Coronary artery (tissue), 2 donors: ENCODE measurements at regions not wholly inside any gene's neighbourhood (a gene's known extent, or its start where the extent isn't known, plus 50 kb on each side); places are given as distances from the start of the nearest gene placed in this dataset.

Experiments used
- DNase-seq: peaks from one replicate; pipeline ENCODE4 v3.0.0-alpha.2; 2017; ENCODE audit warnings: low spot score
- H3K27ac ChIP-seq, 2 donors: fragments of 200-600 bp; sonication (generic); one replicate each; pipeline ENCODE4 v1.5.1; 2016 to 2019
- H3K4me3 ChIP-seq: fragments of 200-600 bp; sonication (generic); 2 replicates; pipeline ENCODE4 v1.5.1; 2016; ENCODE audit warnings: mild to moderate bottlenecking, moderate library complexity
- TF ChIP-seq, protein P1 (sequence below): fragments of 200-600 bp; sonication (generic); IDR thresholded peaks from one replicate; pipeline ENCODE4 v1.5.1; 2019; ENCODE audit warnings: antibody characterized with exemption

DNA sequence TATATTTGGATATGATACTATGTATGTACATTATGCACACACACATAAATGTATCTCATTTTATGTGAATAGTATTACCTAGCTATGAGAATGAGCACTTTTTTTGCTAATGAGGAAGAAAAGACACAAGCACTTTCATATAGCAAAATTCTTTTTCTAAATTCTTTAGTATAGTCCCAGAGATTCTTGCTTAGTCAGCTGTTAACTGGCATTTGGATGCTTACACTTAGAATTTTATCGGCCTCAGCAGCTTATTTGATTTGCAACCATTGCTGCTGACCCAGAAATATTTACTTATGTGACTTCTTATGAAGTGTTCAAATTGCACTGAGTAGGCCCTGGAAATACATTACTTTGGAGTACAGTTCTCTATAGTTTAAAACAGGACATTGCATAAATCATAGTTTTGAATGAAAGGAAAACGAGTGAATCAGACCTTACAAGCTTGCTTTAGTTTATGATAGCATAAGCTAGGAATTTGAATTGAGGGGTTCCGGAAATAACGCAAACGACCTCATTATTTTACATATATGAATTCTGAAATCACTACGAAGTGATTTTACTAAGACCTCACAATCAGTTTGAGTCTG lies 653.9 kb upstream of the NEGR1 start:
- no peak overlapping the region for H3K27ac ChIP-seq
- no peak overlapping the region for H3K4me3 ChIP-seq
- DNase-seq, result no peak
- TF ChIP-seq, protein P1, sequence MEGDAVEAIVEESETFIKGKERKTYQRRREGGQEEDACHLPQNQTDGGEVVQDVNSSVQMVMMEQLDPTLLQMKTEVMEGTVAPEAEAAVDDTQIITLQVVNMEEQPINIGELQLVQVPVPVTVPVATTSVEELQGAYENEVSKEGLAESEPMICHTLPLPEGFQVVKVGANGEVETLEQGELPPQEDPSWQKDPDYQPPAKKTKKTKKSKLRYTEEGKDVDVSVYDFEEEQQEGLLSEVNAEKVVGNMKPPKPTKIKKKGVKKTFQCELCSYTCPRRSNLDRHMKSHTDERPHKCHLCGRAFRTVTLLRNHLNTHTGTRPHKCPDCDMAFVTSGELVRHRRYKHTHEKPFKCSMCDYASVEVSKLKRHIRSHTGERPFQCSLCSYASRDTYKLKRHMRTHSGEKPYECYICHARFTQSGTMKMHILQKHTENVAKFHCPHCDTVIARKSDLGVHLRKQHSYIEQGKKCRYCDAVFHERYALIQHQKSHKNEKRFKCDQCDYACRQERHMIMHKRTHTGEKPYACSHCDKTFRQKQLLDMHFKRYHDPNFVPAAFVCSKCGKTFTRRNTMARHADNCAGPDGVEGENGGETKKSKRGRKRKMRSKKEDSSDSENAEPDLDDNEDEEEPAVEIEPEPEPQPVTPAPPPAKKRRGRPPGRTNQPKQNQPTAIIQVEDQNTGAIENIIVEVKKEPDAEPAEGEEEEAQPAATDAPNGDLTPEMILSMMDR, result no peak

DNA sequence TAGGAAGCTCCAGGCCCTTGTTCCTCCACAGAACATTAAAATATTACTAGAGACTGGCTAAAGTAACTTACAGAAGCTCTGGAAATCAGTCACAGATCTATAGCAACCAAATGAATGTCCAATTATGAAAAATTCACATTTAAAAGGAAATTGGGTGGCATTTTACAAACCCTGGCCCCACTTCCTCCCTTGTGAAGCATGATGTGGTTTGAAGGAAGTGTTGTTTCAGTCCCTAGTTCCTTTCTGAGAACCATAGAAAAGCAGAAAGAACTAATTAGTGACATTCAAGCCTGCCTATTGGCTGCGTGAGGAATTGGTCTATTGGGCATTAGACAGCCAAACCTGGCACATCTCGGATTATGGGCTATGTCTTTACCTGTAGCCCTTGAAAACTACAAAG lies 649.7 kb upstream of the NEGR1 start:
- no peak overlapping the region for H3K4me3 ChIP-seq
- no peak for DNase-seq
- TF ChIP-seq, protein P1, result no peak
- no peak overlapping the region for H3K27ac ChIP-seq

DNA sequence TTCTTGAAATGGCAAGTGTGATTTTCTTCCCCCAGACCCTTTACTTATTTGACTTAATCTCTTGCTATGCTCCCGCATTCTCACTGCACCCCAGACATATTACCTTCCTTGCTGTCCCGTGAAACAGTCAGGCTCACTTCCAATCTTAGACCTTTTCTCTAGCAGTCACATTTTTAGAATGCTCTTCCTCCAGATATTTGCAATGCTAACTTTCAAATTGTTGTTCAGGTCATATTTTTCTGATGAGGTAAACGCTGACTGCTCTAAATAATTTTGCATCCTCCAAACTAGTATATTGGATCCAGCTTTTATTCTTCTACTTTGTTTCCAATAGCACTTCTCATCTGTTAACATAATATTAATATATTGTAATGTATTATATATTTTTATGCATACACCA lies 648.2 kb upstream of the NEGR1 start:
- TF ChIP-seq, protein P1, result no peak
- H3K4me3 ChIP-seq, result no peak overlapping the region
- H3K27ac ChIP-seq, result no peak overlapping the region
- DNase-seq, result no peak

DNA sequence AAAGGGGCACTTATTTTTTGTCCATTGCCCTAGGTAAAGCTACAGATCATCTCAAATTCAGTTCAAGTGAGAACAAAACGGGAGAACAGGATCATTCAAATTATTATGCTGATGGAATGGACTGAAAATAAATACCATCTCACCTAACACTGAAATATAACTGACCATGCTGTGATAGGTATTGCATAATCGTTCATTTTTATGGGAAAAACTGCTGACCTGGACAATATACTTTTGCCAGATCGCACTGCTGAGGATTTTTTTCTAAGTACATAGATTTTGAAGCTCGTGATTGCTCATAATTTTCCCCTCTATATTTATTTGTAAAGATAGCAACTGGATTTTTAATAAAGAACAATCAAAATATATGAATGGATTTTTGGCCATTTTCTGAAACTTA lies 636.6 kb upstream of the NEGR1 start:
- DNase-seq, result no peak
- TF ChIP-seq, protein P1, result no peak
- no peak overlapping the region for H3K27ac ChIP-seq
- H3K4me3 ChIP-seq, result no peak overlapping the region

DNA sequence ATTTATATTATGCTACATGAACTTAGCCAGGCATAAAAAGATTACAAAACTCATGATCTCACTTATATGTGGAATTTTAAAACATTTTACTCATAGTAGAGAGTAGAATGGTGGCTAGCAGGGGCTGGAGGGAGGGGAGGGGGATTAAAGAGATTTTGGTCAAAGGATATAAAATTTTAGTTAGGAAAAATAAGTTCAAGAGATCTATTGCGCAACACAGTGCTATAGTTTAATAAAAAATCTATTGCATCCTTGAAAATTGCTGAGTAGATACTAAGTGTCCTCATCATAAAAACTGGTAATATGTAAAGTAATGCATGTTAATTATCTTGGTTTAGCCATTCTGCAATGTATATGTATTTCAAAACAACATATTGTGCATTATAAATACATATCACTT lies 635.6 kb upstream of the NEGR1 start:
- TF ChIP-seq, protein P1, result no peak
- Histone ChIP-seq H3K27ac (no peak overlapping the region), H3K4me3 (no peak overlapping the region)
- no peak for DNase-seq

DNA sequence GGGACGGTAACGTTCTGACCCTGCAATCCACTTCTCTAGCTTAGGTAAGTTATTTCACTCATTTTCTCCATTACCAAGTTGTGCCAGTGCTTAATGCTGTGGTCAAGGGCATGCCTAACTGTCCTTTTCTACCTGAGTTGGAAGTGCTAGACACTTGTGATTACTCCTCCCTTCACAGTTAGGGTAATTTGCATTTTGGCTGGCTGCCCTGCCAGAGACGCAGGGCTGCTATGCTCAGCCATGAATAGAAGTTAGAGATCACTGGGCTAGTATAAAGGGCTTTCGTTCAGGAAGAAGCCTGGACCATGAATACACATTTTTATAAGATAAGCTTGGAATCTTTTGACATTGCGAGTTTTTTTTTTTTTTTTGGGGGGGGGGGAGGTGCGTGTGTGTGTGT lies 633.2 kb upstream of the NEGR1 start:
- DNase-seq, result no peak
- TF ChIP-seq, protein P1, result no peak
- H3K4me3 ChIP-seq, result no peak overlapping the region
- no peak overlapping the region for H3K27ac ChIP-seq

DNA sequence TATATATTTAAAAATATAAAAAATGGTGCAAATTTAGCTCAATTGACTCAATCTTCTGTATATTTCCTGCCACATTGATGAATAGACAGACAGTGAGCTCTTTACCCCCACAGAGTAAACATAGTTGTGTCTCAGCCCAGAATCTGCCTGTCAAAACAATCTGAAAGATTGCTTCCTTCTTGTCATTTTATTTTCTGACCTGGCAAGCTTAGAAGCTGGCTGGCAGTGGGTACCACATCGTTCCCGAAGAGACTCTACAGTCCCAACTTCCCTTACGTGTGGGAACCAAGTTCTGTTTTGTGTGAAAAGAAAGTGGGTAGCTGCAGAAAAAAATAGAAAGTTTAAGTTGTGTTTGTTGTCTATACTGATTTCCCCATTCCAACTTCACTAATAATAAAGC lies 629.3 kb upstream of the NEGR1 start:
- Histone ChIP-seq H3K4me3 (no peak overlapping the region), H3K27ac (no peak overlapping the region)
- TF ChIP-seq, protein P1, result no peak
- no peak for DNase-seq
